Activated naive CD8-positive, alpha-beta T cell treated with anti-CD3 and anti-CD28 coated beads, Interleukin-2, amount 10 ng/mL, durations not matched to agents 7 days and 5 days (primary cell): ENCODE measurements at regions not wholly inside any gene's neighbourhood (a gene's known extent, or its start where the extent isn't known, plus 50 kb on each side); places are given as distances from the start of the nearest gene placed in this dataset.
"Not testable (repeated sequence)": the region's sequence is repeated elsewhere in the genome, so short reads cannot be mapped to it uniquely, and the experiment has no call there.

Experiments
- ATAC-seq: fragments of 150-1000 bp; cut with Tn5 transposase; one replicate; pipeline ENCODE4 v1.10.0; 2021; ENCODE audit warnings: low read depth, moderate library complexity
- POLR2A ChIA-PET: fragments of 350-600 bp; sonication (Branson Sonifier 250); formaldehyde crosslinking; loops from one replicate; lab custom pipeline; 2021; ENCODE audit warnings: antibody characterized with exemption; lab: Charles Lee
- DNase-seq: peaks from one replicate; pipeline ENCODE4 v3.0.0; 2021
- H3K27ac Mint-ChIP-seq: one replicate; pipeline ENCODE4 v1.8.0; 2022; ENCODE audit warnings: mild to moderate bottlenecking, mixed read lengths
- H3K27me3 Mint-ChIP-seq: one replicate; pipeline ENCODE4 v1.8.0; 2022; ENCODE audit warnings: mild to moderate bottlenecking, moderate library complexity, mixed read lengths
- H3K36me3 Mint-ChIP-seq: one replicate; pipeline ENCODE4 v1.8.0; 2021; ENCODE audit warnings: mild to moderate bottlenecking, mixed read lengths
- H3K4me1 Mint-ChIP-seq: one replicate; pipeline ENCODE4 v1.8.0; 2021; ENCODE audit warnings: mixed read lengths
- H3K4me3 Mint-ChIP-seq: one replicate; pipeline ENCODE4 v1.8.0; 2022; ENCODE audit warnings: mild to moderate bottlenecking, moderate library complexity, mixed read lengths
- H3K9me3 Mint-ChIP-seq: one replicate; pipeline ENCODE4 v1.8.0; 2021; ENCODE audit warnings: mixed read lengths

GRCh38 chr6:11938285-11938890 is 73.7 kb upstream of the HIVEP1 start:
- no peaks in the 10 kb centered on the region for H3K27me3 Mint-ChIP-seq
- no peak for ATAC-seq
- no peak overlapping the region for H3K27ac Mint-ChIP-seq
- H3K4me1 Mint-ChIP-seq, result peaks cover 4% of the 10 kb centered on the region
- DNase-seq, result no peak
- POLR2A ChIA-PET, result no interaction called here
- H3K36me3 Mint-ChIP-seq, result no peaks in the 10 kb centered on the region
- no peak overlapping the region for H3K4me3 Mint-ChIP-seq
- peaks cover 5% of the 10 kb centered on the region for H3K9me3 Mint-ChIP-seq

GRCh38 chr6:11934638-11935037 is 77.5 kb upstream of the HIVEP1 start:
- Mint-ChIP-seq H3K9me3 (peaks cover 3% of the 10 kb centered on the region), H3K4me3 (no peak overlapping the region), H3K36me3 (no peaks in the 10 kb centered on the region), H3K27me3 (no peaks in the 10 kb centered on the region), H3K4me1 (peaks cover 2% of the 10 kb centered on the region), H3K27ac (no peak overlapping the region)
- DNase-seq, result no peak
- POLR2A ChIA-PET, result no interaction called here
- ATAC-seq, result no peak

- H3K36me3 Mint-ChIP-seq, H3K9me3 Mint-ChIP-seq, H3K27me3 Mint-ChIP-seq, POLR2A ChIA-PET, H3K4me1 Mint-ChIP-seq, DNase-seq, H3K4me3 Mint-ChIP-seq, ATAC-seq, H3K27ac Mint-ChIP-seq: not testable (repeated sequence)
These were observed 79.2 kb upstream of the HIVEP1 start for GRCh38 chr6:11932892-11933291.

- no peak for DNase-seq
- Mint-ChIP-seq H3K4me3 (no peak overlapping the region), H3K27me3 (no peaks in the 10 kb centered on the region), H3K9me3 (peaks cover 3% of the 10 kb centered on the region), H3K4me1 (no peaks in the 10 kb centered on the region), H3K27ac (no peak overlapping the region), H3K36me3 (no peaks in the 10 kb centered on the region)
- no peak for ATAC-seq
- POLR2A ChIA-PET, result no interaction called here
These were observed 80.6 kb upstream of the HIVEP1 start for GRCh38 chr6:11931296-11932035.

DNA sequence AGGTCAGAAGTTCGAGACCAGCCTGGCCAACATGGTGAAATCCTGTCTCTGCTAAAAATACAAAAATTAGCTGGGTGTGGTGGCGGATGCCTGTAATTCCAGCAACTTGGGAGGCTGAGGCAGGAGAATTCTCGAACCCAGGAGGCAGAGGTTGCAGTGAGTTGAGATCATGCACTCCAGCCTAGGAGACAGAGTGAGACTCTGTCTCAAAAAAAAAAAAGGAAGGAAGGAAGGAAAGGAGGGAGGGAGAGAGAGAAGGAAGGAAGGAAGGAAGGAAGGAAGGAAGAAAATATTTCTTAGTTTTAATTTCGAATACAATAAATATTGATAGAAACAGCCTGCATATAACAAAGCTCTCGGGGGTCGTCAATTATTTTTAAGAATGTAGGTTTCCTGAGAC is 81.3 kb upstream of the HIVEP1 start:
- POLR2A ChIA-PET, H3K27me3 Mint-ChIP-seq, H3K36me3 Mint-ChIP-seq, H3K4me3 Mint-ChIP-seq, H3K9me3 Mint-ChIP-seq, DNase-seq, H3K4me1 Mint-ChIP-seq, H3K27ac Mint-ChIP-seq, ATAC-seq: not testable (repeated sequence)

DNA sequence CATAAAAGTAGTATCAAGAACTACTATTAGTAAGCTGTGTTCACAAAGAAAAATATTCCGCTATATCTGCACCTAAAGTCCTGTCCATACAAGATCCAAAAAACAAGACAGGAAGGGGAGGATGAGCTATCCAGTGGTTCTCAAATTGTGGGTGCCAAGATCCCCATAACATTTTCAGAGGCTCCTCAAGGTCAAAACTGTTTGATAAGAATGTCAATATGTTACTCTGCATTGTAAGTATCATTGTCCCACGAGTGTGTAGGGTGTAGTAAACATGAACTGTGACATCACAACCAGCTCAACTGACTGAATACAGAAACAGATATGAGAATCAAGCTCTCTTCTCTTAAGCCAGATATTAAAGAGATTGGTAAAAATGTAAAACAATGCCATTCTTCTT is 81.9 kb upstream of the HIVEP1 start:
- Mint-ChIP-seq H3K4me3 (no peak overlapping the region), H3K36me3 (no peaks in the 10 kb centered on the region), H3K27me3 (no peaks in the 10 kb centered on the region), H3K4me1 (no peaks in the 10 kb centered on the region), H3K27ac (no peak overlapping the region), H3K9me3 (peaks cover 2% of the 10 kb centered on the region)
- DNase-seq (no peak), ATAC-seq (no peak)
- POLR2A ChIA-PET, result no interaction called here

DNA sequence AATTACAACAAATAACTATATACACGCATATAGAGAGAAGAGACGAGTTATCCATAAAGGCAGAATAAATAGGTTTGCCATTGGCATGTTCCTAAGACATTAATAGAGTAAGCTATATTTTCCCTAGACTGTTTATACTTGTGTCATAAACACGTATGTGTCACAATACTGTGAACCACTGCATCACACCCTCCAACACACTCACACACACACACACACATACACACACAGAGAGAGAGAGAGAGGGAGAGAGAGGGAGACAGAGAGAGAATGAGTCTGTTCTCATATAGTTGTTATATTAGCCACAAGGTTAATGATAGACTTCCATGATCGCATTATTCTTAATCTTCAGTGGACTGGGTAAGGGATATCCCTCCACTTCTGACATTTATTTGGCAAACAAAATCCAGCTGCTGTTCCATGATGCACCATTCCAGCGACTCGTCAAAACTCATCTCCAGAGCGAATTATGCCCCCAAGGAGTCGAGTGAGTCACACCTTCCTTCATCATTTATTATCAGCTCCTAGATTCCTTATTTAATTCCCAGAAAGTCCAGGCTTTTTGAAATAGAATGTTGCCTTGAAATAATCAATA is 82.8 kb upstream of the HIVEP1 start:
- Mint-ChIP-seq H3K27ac (no peak overlapping the region), H3K9me3 (no peaks in the 10 kb centered on the region), H3K27me3 (no peaks in the 10 kb centered on the region), H3K4me1 (no peaks in the 10 kb centered on the region), H3K4me3 (no peak overlapping the region), H3K36me3 (no peaks in the 10 kb centered on the region)
- DNase-seq, result no peak
- POLR2A ChIA-PET, result no interaction called here
- ATAC-seq, result no peak

GRCh38 chr6:11926594-11927407 is 85.3 kb upstream of the HIVEP1 start:
- DNase-seq (no peak), ATAC-seq (no peak)
- POLR2A ChIA-PET, result no interaction called here
- no peaks in the 10 kb centered on the region for H3K27me3 Mint-ChIP-seq
- H3K27ac Mint-ChIP-seq, result no peak overlapping the region
- no peaks in the 10 kb centered on the region for H3K4me1 Mint-ChIP-seq
- H3K9me3 Mint-ChIP-seq, result no peaks in the 10 kb centered on the region
- H3K4me3 Mint-ChIP-seq, result no peak overlapping the region
- no peaks in the 10 kb centered on the region for H3K36me3 Mint-ChIP-seq

DNA sequence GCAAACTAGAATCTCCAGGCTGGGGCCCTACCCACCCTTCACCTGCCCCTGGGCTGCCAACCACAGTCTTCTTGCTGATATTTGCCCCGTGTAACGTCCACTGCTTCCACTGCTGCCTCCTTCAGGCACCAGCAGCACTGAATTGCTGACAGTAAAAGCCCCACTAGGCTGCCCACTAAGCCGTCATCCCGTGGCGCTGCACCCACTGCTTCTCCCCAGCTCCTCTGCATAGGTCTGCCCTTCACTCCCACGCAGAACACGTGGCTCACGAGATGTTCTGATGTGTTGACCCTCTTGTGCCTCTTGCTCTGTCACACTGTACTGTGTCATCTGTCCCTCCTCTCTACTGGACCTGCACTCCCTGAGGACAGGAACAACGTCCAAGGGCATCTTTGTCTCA is 86.3 kb upstream of the HIVEP1 start:
- no peak for DNase-seq
- Mint-ChIP-seq H3K36me3 (no peaks in the 10 kb centered on the region), H3K4me1 (no peaks in the 10 kb centered on the region), H3K27ac (no peak overlapping the region), H3K4me3 (no peak overlapping the region), H3K9me3 (no peaks in the 10 kb centered on the region), H3K27me3 (no peaks in the 10 kb centered on the region)
- POLR2A ChIA-PET, result no interaction called here
- ATAC-seq, result no peak

- Mint-ChIP-seq H3K36me3 (no peaks in the 10 kb centered on the region), H3K27me3 (no peaks in the 10 kb centered on the region), H3K9me3 (no peaks in the 10 kb centered on the region), H3K27ac (no peak overlapping the region), H3K4me3 (no peak overlapping the region), H3K4me1 (no peaks in the 10 kb centered on the region)
- POLR2A ChIA-PET, result no interaction called here
- ATAC-seq (no peak), DNase-seq (no peak)
These were observed 88.5 kb upstream of the HIVEP1 start for GRCh38 chr6:11923621-11924020.

DNA sequence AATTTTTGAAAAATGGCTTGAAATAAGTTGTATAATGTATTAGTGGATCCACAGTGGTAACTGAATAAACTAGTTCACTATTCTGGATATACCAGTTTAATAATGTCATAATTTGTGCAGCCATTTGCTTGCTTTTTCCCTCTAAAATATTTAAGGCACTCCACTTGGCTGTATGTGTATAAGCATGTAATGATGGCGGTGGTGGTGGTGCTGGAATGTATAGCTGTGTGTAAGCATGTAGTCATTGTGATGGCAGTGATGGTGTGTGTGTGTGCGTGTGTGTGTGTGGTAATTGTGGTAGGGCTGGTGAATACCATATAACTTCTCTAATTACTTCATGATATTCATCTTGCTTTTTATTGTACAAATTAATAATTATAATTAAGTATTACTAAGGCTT is 89.2 kb upstream of the HIVEP1 start:
- no peaks in the 10 kb centered on the region for H3K36me3 Mint-ChIP-seq
- POLR2A ChIA-PET, result no interaction called here
- no peak overlapping the region for H3K27ac Mint-ChIP-seq
- H3K4me3 Mint-ChIP-seq, result no peak overlapping the region
- no peaks in the 10 kb centered on the region for H3K9me3 Mint-ChIP-seq
- DNase-seq, result no peak
- ATAC-seq, result no peak
- no peaks in the 10 kb centered on the region for H3K27me3 Mint-ChIP-seq
- H3K4me1 Mint-ChIP-seq, result no peaks in the 10 kb centered on the region

- POLR2A ChIA-PET, result no interaction called here
- H3K4me1 Mint-ChIP-seq, result no peaks in the 10 kb centered on the region
- no peaks in the 10 kb centered on the region for H3K36me3 Mint-ChIP-seq
- no peak overlapping the region for H3K4me3 Mint-ChIP-seq
- no peaks in the 10 kb centered on the region for H3K27me3 Mint-ChIP-seq
- DNase-seq (no peak), ATAC-seq (no peak)
- H3K9me3 Mint-ChIP-seq, result no peaks in the 10 kb centered on the region
- no peak overlapping the region for H3K27ac Mint-ChIP-seq
These were observed 90.4 kb upstream of the HIVEP1 start for GRCh38 chr6:11921751-11922150.

GRCh38 chr6:11921017-11921438 is 91.1 kb upstream of the HIVEP1 start:
- no peak for ATAC-seq
- H3K36me3 Mint-ChIP-seq, result no peaks in the 10 kb centered on the region
- no peaks in the 10 kb centered on the region for H3K27me3 Mint-ChIP-seq
- DNase-seq, result no peak
- no peaks in the 10 kb centered on the region for H3K9me3 Mint-ChIP-seq
- H3K4me3 Mint-ChIP-seq, result no peak overlapping the region
- POLR2A ChIA-PET, result no interaction called here
- no peaks in the 10 kb centered on the region for H3K4me1 Mint-ChIP-seq
- H3K27ac Mint-ChIP-seq, result no peak overlapping the region
